ENCODE measurements at regions not wholly inside any gene's neighbourhood (a gene's known extent, or its start where the extent isn't known, plus 50 kb on each side); places are given as distances from the start of the nearest gene placed in this dataset.

DNA sequence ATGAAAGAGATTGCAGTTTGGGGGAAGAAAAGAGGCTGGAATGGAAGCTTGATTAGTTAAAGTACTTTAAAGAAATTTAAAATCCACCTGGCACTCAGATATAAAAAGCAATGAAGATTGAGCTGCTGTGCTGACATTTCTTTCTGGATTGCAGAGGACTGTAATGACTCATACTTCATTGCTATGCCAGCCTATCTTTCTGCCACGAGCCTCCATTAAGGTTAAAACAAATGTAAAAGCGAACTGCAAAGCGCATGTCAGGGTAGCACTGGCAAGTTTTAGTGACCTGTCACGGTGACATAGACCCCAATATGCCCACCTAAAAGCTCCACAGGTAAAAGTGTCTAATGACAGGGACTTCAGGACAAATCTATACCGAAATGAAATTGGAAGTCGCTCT, 449.6 kb downstream of the C6orf118 start:
- CTCF ChIA-PET, result no interaction called here
- POLR2A ChIA-PET, result no interaction called here
- DNase-seq (ENCODE audit: extremely low spot score), result no peak
- TF ChIP-seq FOXA1 (IDR thresholded peaks at IDR 0.05), result no peak
- no peak for TF ChIP-seq BHLHE40 (IDR thresholded peaks at IDR 0.05; ENCODE audit: borderline replicate concordance)
- TF ChIP-seq SUZ12 (IDR thresholded peaks at IDR 0.05), result no peak
- TF ChIP-seq SP1 (IDR thresholded peaks at IDR 0.05), result no peak
- TF ChIP-seq HDGF (IDR thresholded peaks at IDR 0.05; ENCODE audit: borderline replicate concordance), result no peak
- no peak for TF ChIP-seq ELF4 (IDR thresholded peaks at IDR 0.05)
- TF ChIP-seq FOXK2 (IDR thresholded peaks at IDR 0.05), result no peak
- TF ChIP-seq ARNT (IDR thresholded peaks at IDR 0.05), result no peak
- no peak for TF ChIP-seq CTBP1 (IDR thresholded peaks at IDR 0.05; ENCODE audit: borderline replicate concordance)
- TF ChIP-seq ZNF384 (IDR thresholded peaks at IDR 0.05), result no peak
- no peak for TF ChIP-seq NFRKB (IDR thresholded peaks at IDR 0.05)
- no peak for TF ChIP-seq TARDBP (IDR thresholded peaks at IDR 0.05)
- TF ChIP-seq L3MBTL2 (conservative IDR thresholded peaks at IDR 0.05), result no peak

DNA sequence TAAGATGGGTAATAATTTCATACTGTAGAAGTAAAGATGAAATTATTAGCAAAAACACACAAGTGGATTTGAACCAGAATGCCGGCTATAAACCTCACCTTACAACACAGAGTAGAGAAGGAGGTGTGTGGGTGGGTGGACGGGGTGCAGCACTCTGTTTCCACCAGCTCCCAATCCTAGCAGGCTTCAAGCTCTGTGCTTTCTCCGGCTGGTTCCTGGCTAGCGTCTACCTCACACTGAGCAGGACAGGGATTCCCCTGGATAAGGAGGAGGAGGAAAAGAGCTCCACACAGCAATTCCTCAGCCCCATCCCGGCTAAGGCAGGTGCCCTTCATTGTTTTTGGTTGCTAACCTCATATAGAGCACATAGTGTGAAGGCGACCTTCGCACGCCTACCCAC, 453.3 kb downstream of the C6orf118 start:
- CTCF ChIA-PET, result interaction anchor here (0.6 kb wide), 1 partner anchor 1991 kb away, joined by 3 read pairs; no protein-coding TSS in a partner anchor

DNA sequence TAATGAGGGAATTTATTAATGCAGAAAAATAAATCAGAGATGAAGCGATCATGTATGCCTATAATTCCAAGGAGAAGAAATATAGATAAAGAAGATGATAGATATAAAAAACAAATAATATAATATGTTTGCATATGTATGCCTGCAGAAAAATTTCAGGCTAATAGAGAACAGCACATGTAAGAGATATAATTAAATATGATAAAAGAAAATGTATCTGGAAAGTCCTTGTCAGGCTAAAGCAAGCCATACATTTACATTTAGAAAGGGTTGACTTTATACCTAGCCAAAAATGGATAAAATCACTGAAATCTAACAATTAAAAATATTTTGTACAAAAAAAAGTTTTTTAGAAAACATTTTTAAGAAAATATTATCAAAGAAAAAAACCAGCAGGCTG, 454.1 kb downstream of the C6orf118 start:
- ChIA-PET POLR2A (no interaction called here), CTCF (no interaction called here)
- TF ChIP-seq, protein P1, sequence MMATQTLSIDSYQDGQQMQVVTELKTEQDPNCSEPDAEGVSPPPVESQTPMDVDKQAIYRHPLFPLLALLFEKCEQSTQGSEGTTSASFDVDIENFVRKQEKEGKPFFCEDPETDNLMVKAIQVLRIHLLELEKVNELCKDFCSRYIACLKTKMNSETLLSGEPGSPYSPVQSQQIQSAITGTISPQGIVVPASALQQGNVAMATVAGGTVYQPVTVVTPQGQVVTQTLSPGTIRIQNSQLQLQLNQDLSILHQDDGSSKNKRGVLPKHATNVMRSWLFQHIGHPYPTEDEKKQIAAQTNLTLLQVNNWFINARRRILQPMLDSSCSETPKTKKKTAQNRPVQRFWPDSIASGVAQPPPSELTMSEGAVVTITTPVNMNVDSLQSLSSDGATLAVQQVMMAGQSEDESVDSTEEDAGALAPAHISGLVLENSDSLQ (IDR thresholded peaks at IDR 0.05), result no peak
- TF ChIP-seq L3MBTL2 (conservative IDR thresholded peaks at IDR 0.05) (no peak), ELF4 (IDR thresholded peaks at IDR 0.05) (no peak), HDGF (IDR thresholded peaks at IDR 0.05; ENCODE audit: borderline replicate concordance) (no peak), SUZ12 (IDR thresholded peaks at IDR 0.05) (no peak), LEF1 (IDR thresholded peaks at IDR 0.05; ENCODE audit: borderline replicate concordance) (no peak), FOXM1 (IDR thresholded peaks at IDR 0.05; ENCODE audit: borderline replicate concordance) (no peak), FOXK2 (IDR thresholded peaks at IDR 0.05) (no peak), ZNF384 (IDR thresholded peaks at IDR 0.05) (no peak), SP1 (IDR thresholded peaks at IDR 0.05) (no peak), BHLHE40 (IDR thresholded peaks at IDR 0.05; ENCODE audit: borderline replicate concordance) (no peak), CTBP1 (IDR thresholded peaks at IDR 0.05; ENCODE audit: borderline replicate concordance) (no peak), NFRKB (IDR thresholded peaks at IDR 0.05) (no peak), ARNT (IDR thresholded peaks at IDR 0.05) (no peak), FOXA1 (IDR thresholded peaks at IDR 0.05) (no peak)
- no peak for DNase-seq (ENCODE audit: extremely low spot score)

More for the DNA sequence above, 453.3 kb downstream of the C6orf118 start:
- no peak for DNase-seq (ENCODE audit: extremely low spot score)
- POLR2A ChIA-PET, result no interaction called here
- TF ChIP-seq NFRKB (IDR thresholded peaks at IDR 0.05) (no peak), L3MBTL2 (conservative IDR thresholded peaks at IDR 0.05) (no peak), SP1 (IDR thresholded peaks at IDR 0.05) (no peak), FOXM1 (IDR thresholded peaks at IDR 0.05; ENCODE audit: borderline replicate concordance) (no peak), BHLHE40 (IDR thresholded peaks at IDR 0.05; ENCODE audit: borderline replicate concordance) (no peak), SUZ12 (IDR thresholded peaks at IDR 0.05) (no peak), TARDBP (IDR thresholded peaks at IDR 0.05) (no peak), ELF4 (IDR thresholded peaks at IDR 0.05) (no peak), CTBP1 (IDR thresholded peaks at IDR 0.05; ENCODE audit: borderline replicate concordance) (no peak), FOXA1 (IDR thresholded peaks at IDR 0.05) (no peak), ZNF384 (IDR thresholded peaks at IDR 0.05) (no peak), FOXK2 (IDR thresholded peaks at IDR 0.05) (no peak), ARNT (IDR thresholded peaks at IDR 0.05) (no peak), LEF1 (IDR thresholded peaks at IDR 0.05; ENCODE audit: borderline replicate concordance) (no peak), HDGF (IDR thresholded peaks at IDR 0.05; ENCODE audit: borderline replicate concordance) (no peak)
- TF ChIP-seq, protein P1 (IDR thresholded peaks at IDR 0.05), result no peak

DNA sequence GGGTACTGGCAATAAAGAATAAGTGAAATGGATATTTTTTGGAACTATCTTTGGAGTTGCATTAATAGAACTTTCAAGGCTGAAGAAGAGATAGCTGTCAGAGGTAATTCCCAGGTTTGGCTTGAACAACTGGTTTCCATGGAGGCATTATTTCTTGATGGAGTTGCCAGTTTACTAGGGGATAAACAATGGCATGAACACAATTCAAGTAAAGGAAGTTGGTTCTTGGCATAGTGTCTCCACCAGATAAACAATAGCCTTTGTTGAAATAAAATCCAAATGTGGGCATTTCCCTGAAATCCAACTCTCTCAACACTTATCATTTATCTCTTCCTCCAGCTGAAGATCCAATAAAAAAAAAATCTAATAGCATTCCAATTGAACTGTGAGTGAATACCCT, 454.9 kb downstream of the C6orf118 start:
- ChIA-PET POLR2A (no interaction called here), CTCF (no interaction called here)

DNA sequence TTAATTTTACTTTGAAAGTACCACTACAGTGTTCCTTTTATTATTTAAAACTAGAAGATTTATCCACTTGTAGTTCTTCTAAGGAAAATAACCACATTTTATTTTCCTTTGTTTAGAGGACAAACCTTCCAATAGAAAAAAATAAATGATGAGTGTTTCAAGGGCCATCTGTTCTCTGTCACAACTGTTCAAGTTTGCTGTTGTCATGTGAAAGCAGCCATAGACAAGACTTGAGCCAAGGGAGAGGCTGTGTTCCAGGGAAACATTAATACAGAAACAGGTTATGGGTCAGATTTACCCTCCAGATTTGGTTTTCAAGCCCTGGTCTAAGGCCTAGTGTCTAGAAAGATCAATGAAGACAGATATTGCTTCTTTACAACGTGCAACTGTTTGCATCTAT, 463.6 kb downstream of the C6orf118 start:
- CTCF ChIA-PET, result no interaction called here
- TF ChIP-seq, protein P1 (IDR thresholded peaks at IDR 0.05), result no peak
- TF ChIP-seq SP1 (IDR thresholded peaks at IDR 0.05) (no peak), FOXK2 (IDR thresholded peaks at IDR 0.05) (no peak), FOXA1 (IDR thresholded peaks at IDR 0.05) (no peak), CTBP1 (IDR thresholded peaks at IDR 0.05; ENCODE audit: borderline replicate concordance) (no peak), FOXM1 (IDR thresholded peaks at IDR 0.05; ENCODE audit: borderline replicate concordance) (no peak), BHLHE40 (IDR thresholded peaks at IDR 0.05; ENCODE audit: borderline replicate concordance) (no peak), NFRKB (IDR thresholded peaks at IDR 0.05) (no peak), ZNF384 (IDR thresholded peaks at IDR 0.05) (no peak), SUZ12 (IDR thresholded peaks at IDR 0.05) (no peak), LEF1 (IDR thresholded peaks at IDR 0.05; ENCODE audit: borderline replicate concordance) (no peak), HDGF (IDR thresholded peaks at IDR 0.05; ENCODE audit: borderline replicate concordance) (no peak), L3MBTL2 (conservative IDR thresholded peaks at IDR 0.05) (no peak), TARDBP (IDR thresholded peaks at IDR 0.05) (no peak), ELF4 (IDR thresholded peaks at IDR 0.05) (no peak), ARNT (IDR thresholded peaks at IDR 0.05) (no peak)
- POLR2A ChIA-PET, result no interaction called here
- no peak for DNase-seq (ENCODE audit: extremely low spot score)

More for the DNA sequence above, 454.9 kb downstream of the C6orf118 start:
- TF ChIP-seq TARDBP (IDR thresholded peaks at IDR 0.05) (no peak), SUZ12 (IDR thresholded peaks at IDR 0.05) (no peak), ELF4 (IDR thresholded peaks at IDR 0.05) (no peak), FOXA1 (IDR thresholded peaks at IDR 0.05) (no peak), HDGF (IDR thresholded peaks at IDR 0.05; ENCODE audit: borderline replicate concordance) (no peak), NFRKB (IDR thresholded peaks at IDR 0.05) (no peak), L3MBTL2 (conservative IDR thresholded peaks at IDR 0.05) (no peak), FOXM1 (IDR thresholded peaks at IDR 0.05; ENCODE audit: borderline replicate concordance) (no peak), ZNF384 (IDR thresholded peaks at IDR 0.05) (no peak), BHLHE40 (IDR thresholded peaks at IDR 0.05; ENCODE audit: borderline replicate concordance) (no peak)
- no peak for DNase-seq (ENCODE audit: extremely low spot score)

DNA sequence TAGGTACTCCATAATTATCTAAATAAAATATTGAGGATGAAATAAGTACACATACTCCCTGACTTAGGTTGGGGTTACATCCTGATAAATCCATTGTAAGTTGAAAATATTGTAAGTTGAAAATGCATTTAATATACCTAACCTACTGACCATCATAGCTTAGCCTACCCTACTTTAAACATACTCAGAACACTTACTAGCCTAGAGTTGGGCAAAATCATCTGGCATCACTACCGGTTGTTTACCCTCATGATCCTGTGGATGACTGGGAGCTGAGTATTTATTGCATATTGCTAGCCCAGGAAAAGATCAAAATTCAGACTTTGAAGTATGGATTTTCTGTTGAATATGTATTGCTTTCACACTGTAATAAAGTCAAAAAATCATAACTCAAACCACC, 467.3 kb downstream of the C6orf118 start:
- no peak for TF ChIP-seq ELF4 (IDR thresholded peaks at IDR 0.05)
- no peak for TF ChIP-seq CTBP1 (IDR thresholded peaks at IDR 0.05; ENCODE audit: borderline replicate concordance)
- TF ChIP-seq FOXK2 (IDR thresholded peaks at IDR 0.05), result no peak
- TF ChIP-seq TARDBP (IDR thresholded peaks at IDR 0.05), result no peak
- TF ChIP-seq FOXM1 (IDR thresholded peaks at IDR 0.05; ENCODE audit: borderline replicate concordance), result no peak
- no peak for TF ChIP-seq BHLHE40 (IDR thresholded peaks at IDR 0.05; ENCODE audit: borderline replicate concordance)
- TF ChIP-seq FOXA1 (IDR thresholded peaks at IDR 0.05), result no peak
- TF ChIP-seq LEF1 (IDR thresholded peaks at IDR 0.05; ENCODE audit: borderline replicate concordance), result no peak
- ChIA-PET POLR2A (no interaction called here), CTCF (no interaction called here)
- DNase-seq (ENCODE audit: extremely low spot score), result no peak

All from HEK293T (cell line).